Glutamatergic neuron (in vitro differentiated cells): ENCODE measurements at regions not wholly inside any gene's neighbourhood (a gene's known extent, or its start where the extent isn't known, plus 50 kb on each side); places are given as distances from the start of the nearest gene placed in this dataset.

Experiments used
- DNase-seq: peaks from one replicate; pipeline ENCODE4 v3.0.0; 2022
- H3K27ac Mint-ChIP-seq: one replicate; pipeline ENCODE4 v1.8.0; 2020; ENCODE audit warnings: mild to moderate bottlenecking, mixed read lengths, inconsistent platforms; ENCODE audit not compliant: unreplicated experiment
- H3K27me3 Mint-ChIP-seq: one replicate; pipeline ENCODE4 v1.8.0; 2020; ENCODE audit warnings: mild to moderate bottlenecking, moderate library complexity, mixed read lengths, inconsistent platforms; ENCODE audit not compliant: unreplicated experiment
- H3K36me3 Mint-ChIP-seq: one replicate; pipeline ENCODE4 v1.8.0; 2020; ENCODE audit warnings: mild to moderate bottlenecking, mixed read lengths, inconsistent platforms; ENCODE audit not compliant: unreplicated experiment
- H3K4me1 Mint-ChIP-seq: one replicate; pipeline ENCODE4 v1.8.0; 2020; ENCODE audit warnings: mild to moderate bottlenecking, low read depth, mixed read lengths, inconsistent platforms; ENCODE audit not compliant: unreplicated experiment
- H3K4me3 Mint-ChIP-seq: one replicate; pipeline ENCODE4 v1.8.0; 2020; ENCODE audit warnings: mild to moderate bottlenecking, mixed read lengths, inconsistent platforms; ENCODE audit not compliant: unreplicated experiment
- H3K9me3 Mint-ChIP-seq: one replicate; pipeline ENCODE4 v1.8.0; 2020; ENCODE audit warnings: mild to moderate bottlenecking, moderate library complexity, mixed read lengths, inconsistent platforms; ENCODE audit not compliant: unreplicated experiment
- TF ChIP-seq, protein P1 (sequence below): fragments of 200-600 bp; sonication (generic); IDR thresholded peaks from one replicate; pipeline ENCODE4 v1.5.0; 2021; ENCODE audit not compliant: partially characterized antibody, unreplicated experiment

GRCh38 chr7:53246957-53247356, 211.5 kb downstream of the POM121L12 start:
- DNase-seq, result no peak
- Mint-ChIP-seq H3K9me3 (no peaks in the 10 kb centered on the region), H3K4me3 (no peak overlapping the region), H3K36me3 (no peaks in the 10 kb centered on the region), H3K4me1 (no peaks in the 10 kb centered on the region), H3K27me3 (peaks cover 2% of the 10 kb centered on the region), H3K27ac (no peak overlapping the region)
- TF ChIP-seq, protein P1, sequence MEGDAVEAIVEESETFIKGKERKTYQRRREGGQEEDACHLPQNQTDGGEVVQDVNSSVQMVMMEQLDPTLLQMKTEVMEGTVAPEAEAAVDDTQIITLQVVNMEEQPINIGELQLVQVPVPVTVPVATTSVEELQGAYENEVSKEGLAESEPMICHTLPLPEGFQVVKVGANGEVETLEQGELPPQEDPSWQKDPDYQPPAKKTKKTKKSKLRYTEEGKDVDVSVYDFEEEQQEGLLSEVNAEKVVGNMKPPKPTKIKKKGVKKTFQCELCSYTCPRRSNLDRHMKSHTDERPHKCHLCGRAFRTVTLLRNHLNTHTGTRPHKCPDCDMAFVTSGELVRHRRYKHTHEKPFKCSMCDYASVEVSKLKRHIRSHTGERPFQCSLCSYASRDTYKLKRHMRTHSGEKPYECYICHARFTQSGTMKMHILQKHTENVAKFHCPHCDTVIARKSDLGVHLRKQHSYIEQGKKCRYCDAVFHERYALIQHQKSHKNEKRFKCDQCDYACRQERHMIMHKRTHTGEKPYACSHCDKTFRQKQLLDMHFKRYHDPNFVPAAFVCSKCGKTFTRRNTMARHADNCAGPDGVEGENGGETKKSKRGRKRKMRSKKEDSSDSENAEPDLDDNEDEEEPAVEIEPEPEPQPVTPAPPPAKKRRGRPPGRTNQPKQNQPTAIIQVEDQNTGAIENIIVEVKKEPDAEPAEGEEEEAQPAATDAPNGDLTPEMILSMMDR, result no peak

DNA sequence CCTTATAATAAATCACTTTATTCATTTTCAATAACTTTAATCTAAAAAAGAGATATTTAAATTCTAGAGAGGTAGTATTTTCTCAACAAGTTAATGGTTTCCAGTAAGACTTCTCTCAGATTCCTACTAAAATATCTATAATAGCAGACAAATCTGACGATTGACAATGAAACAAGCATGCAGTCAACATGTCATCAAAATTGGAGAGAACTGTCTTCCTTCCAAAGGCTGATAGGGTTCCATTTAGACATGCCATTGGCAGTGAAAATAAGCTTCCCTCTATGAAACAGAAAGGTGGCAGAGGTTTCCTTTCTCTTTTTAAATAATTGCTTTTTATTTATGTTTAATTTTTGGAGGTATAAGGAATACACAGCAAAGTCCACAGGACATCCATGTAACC, 217.1 kb downstream of the POM121L12 start:
- no peak overlapping the region for H3K4me3 Mint-ChIP-seq
- no peak overlapping the region for H3K27ac Mint-ChIP-seq
- H3K4me1 Mint-ChIP-seq, result no peaks in the 10 kb centered on the region
- H3K9me3 Mint-ChIP-seq, result no peaks in the 10 kb centered on the region
- no peaks in the 10 kb centered on the region for H3K27me3 Mint-ChIP-seq
- peaks cover 7% of the 10 kb centered on the region for H3K36me3 Mint-ChIP-seq
- DNase-seq, result no peak
- TF ChIP-seq, protein P1, result no peak

DNA sequence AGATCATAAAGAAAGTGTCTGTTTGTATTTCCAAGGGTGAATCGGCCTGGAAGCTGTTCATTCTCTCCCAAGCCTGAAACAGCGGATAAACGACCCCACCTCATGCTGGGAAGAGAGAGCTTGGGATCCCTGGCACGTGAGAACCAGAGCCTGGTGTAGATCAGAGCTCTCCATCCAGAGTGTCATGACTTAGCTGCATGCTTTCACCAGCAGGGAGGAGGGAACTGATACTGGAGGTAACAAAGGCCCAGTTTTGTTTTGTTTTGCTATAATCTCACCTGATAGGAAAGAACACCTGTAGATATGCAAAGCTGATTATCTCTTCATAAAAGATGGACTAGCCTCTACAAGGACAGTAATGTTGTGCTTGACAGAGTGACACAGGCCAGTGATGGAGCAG, 236.6 kb downstream of the POM121L12 start:
- H3K27ac Mint-ChIP-seq, result no peak overlapping the region
- no peak for DNase-seq
- no peaks in the 10 kb centered on the region for H3K4me1 Mint-ChIP-seq
- no peaks in the 10 kb centered on the region for H3K36me3 Mint-ChIP-seq
- TF ChIP-seq, protein P1, result no peak
- H3K27me3 Mint-ChIP-seq, result no peaks in the 10 kb centered on the region
- no peak overlapping the region for H3K4me3 Mint-ChIP-seq
- H3K9me3 Mint-ChIP-seq, result no peaks in the 10 kb centered on the region

DNA sequence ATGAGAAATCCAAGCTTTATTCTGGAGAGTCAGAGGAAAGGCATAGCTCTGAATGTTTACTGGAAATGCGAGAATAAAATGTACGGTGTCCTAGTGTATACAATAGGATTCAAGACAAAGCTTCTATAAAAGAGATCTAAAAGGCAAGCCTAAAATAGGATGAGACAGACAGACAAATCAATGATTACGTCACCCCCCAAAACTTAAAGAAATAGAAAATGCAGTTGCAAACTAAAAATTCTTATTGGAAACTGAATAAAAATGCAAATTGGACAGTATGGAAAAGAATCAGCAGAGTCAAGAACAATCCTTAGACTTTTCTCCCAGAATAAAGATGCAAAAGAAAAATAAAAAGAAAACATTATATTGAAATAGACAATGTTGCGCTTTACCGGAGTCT, 245.9 kb downstream of the POM121L12 start:
- Mint-ChIP-seq H3K36me3 (no peaks in the 10 kb centered on the region), H3K27ac (no peak overlapping the region), H3K9me3 (peaks cover 3% of the 10 kb centered on the region), H3K27me3 (no peaks in the 10 kb centered on the region), H3K4me3 (no peak overlapping the region), H3K4me1 (no peaks in the 10 kb centered on the region)
- TF ChIP-seq, protein P1, result no peak
- DNase-seq, result no peak

DNA sequence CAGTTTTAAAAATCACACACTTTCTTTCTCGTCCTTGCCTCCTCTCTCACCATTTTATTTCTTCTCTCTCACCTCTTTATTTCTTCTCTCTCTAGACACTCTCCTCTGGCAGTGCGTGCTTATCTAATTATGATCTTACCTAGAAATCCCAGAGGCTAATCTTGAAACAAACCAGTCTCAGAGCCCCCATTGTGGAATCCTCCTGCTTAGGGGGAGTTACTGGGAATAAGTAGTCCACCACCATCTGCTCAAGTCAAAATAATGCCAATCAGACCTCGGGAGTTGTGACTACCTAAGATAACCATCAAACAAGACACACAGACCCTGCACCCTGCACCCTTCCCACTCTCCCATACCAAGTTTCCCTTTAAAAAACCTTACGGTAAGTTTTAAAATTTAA, 256.9 kb downstream of the POM121L12 start:
- H3K4me3 Mint-ChIP-seq, result no peak overlapping the region
- TF ChIP-seq, protein P1, result no peak
- H3K27me3 Mint-ChIP-seq, result no peaks in the 10 kb centered on the region
- no peaks in the 10 kb centered on the region for H3K9me3 Mint-ChIP-seq
- no peaks in the 10 kb centered on the region for H3K36me3 Mint-ChIP-seq
- no peak overlapping the region for H3K27ac Mint-ChIP-seq
- no peak for DNase-seq
- H3K4me1 Mint-ChIP-seq, result peaks cover 4% of the 10 kb centered on the region
